CD4-positive, alpha-beta memory T cell (primary cell): ENCODE measurements at regions not wholly inside any gene's neighbourhood (a gene's known extent, or its start where the extent isn't known, plus 50 kb on each side); places are given as distances from the start of the nearest gene placed in this dataset.

Source experiments
- CTCF ChIA-PET: fragments of 350-600 bp; sonication (Branson Sonifier 250); formaldehyde crosslinking; loops from one replicate; lab custom pipeline; 2021; ENCODE audit warnings: inconsistent platforms; ENCODE audit not compliant: partially characterized antibody; lab: Charles Lee
- POLR2A ChIA-PET: fragments of 350-600 bp; sonication (Branson Sonifier 250); formaldehyde crosslinking; loops from one replicate; lab custom pipeline; 2021; ENCODE audit not compliant: partially characterized antibody; lab: Charles Lee
- DNase-seq, 5 donors: peaks; one replicate each; pipeline versions ENCODE4 v3.0.0 to v3.0.0-alpha.2; 2020 to 2022; ENCODE audit warnings: mixed read lengths in 1 of 5
- H3K27ac ChIP-seq: one replicate; pipeline ENCODE4 v1.7.0; 2013; ENCODE audit warnings: low read depth, low read length
- H3K27me3 ChIP-seq: 2 replicates; pipeline ENCODE4 v1.7.0; 2013; ENCODE audit warnings: mild to moderate bottlenecking, low read length, moderate library complexity; ENCODE audit not compliant: insufficient read depth
- H3K36me3 ChIP-seq: 2 replicates; pipeline ENCODE4 v1.7.0; 2013; ENCODE audit warnings: mild to moderate bottlenecking, low read length, moderate library complexity; ENCODE audit not compliant: insufficient read depth
- H3K4me1 ChIP-seq: 2 replicates; pipeline ENCODE4 v1.7.0; 2013; ENCODE audit warnings: mild to moderate bottlenecking, low read length, moderate library complexity; ENCODE audit not compliant: insufficient read depth
- H3K4me3 ChIP-seq, 2 donors: one replicate each; pipeline ENCODE4 v1.7.0; 2013; ENCODE audit warnings: low read length in 2 of 2, mild to moderate bottlenecking in 1 of 2
- H3K9me3 ChIP-seq, 2 donors: one replicate each; pipeline ENCODE4 v1.7.0; 2013; ENCODE audit warnings: low read length in 2 of 2, control low read depth in 1 of 2; ENCODE audit not compliant: control insufficient read depth in 1 of 2
- H3K27ac Mint-ChIP-seq, 7 donors: one replicate each; pipeline ENCODE4 v1.8.0; 2020 to 2021; ENCODE audit warnings: mixed read lengths in 7 of 7, mild to moderate bottlenecking in 6 of 7, inconsistent platforms in 3 of 7, moderate library complexity in 3 of 7
- H3K27me3 Mint-ChIP-seq, 2 donors: one replicate each; pipeline ENCODE4 v1.8.0; 2020 to 2021; ENCODE audit warnings: mixed read lengths in 2 of 2
- H3K36me3 Mint-ChIP-seq, 2 donors: one replicate each; pipeline ENCODE4 v1.8.0; 2020 to 2021; ENCODE audit warnings: mixed read lengths in 2 of 2, inconsistent platforms in 1 of 2, mild to moderate bottlenecking in 1 of 2
- H3K4me1 Mint-ChIP-seq, 4 donors: one replicate each; pipeline ENCODE4 v1.8.0; 2020 to 2021; ENCODE audit warnings: mixed read lengths in 4 of 4, mild to moderate bottlenecking in 1 of 4
- H3K4me3 Mint-ChIP-seq, 8 donors: one replicate each; pipeline ENCODE4 v1.8.0; 2020 to 2021; ENCODE audit warnings: mixed read lengths in 8 of 8, mild to moderate bottlenecking in 7 of 8, moderate library complexity in 6 of 8, inconsistent platforms in 3 of 8
- H3K9me3 Mint-ChIP-seq, 8 donors: one replicate each; pipeline ENCODE4 v1.8.0; 2020 to 2021; ENCODE audit warnings: mixed read lengths in 8 of 8, mild to moderate bottlenecking in 5 of 8, inconsistent platforms in 3 of 8, moderate library complexity in 1 of 8
- intact Hi-C: fragments of 100-400 bp; cut with micrococcal nuclease; formaldehyde crosslinking; loops from one replicate; pipeline ENCODE4 v1.15.1; 2023

DNA sequence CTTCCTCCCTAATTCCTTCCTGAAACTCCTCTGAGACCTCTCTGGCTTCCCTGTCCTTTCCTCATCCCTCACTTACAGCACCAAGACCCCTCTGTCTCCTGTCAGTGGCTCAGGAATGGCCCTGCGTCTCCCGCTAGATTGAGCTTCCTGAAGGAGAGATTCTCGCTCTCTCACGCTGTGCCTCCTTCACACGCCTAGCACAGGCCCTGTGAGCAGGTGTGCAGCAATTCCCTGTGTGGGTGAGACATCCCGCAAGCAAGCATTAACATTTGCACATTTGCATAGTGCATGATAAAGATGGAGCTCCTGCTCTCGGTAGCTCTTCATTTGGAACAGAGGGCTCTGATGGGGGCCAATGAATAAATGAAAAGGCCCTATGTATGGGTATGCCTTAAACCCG, 159.8 kb downstream of the ADAMTS15 start:
- H3K36me3 ChIP-seq, result no peaks in the 10 kb centered on the region
- Mint-ChIP-seq H3K27me3 (peaks cover 2 to 5% of the 10 kb centered on the region in 2 donors), H3K27ac (no peak overlapping the region), H3K4me1 (no peaks in the 10 kb centered on the region), H3K9me3 (no peaks in the 10 kb centered on the region), H3K36me3 (no peaks in the 10 kb centered on the region), H3K4me3 (no peak overlapping the region)
- H3K4me1 ChIP-seq, result no peaks in the 10 kb centered on the region
- ChIA-PET CTCF (no interaction called here), POLR2A (no interaction called here)
- H3K27ac ChIP-seq, result no peak overlapping the region
- no peaks in the 10 kb centered on the region for H3K27me3 ChIP-seq
- H3K9me3 ChIP-seq, result no peaks in the 10 kb centered on the region
- intact Hi-C loops, result no loop called here
- no peak for DNase-seq
- H3K4me3 ChIP-seq, result no peak overlapping the region

GRCh38 chr11:130609121-130610035, 160.9 kb downstream of the ADAMTS15 start:
- Histone ChIP-seq H3K4me1 (no peaks in the 10 kb centered on the region), H3K36me3 (no peaks in the 10 kb centered on the region), H3K27ac (no peak overlapping the region), H3K4me3 (no peak overlapping the region), H3K9me3 (no peaks in the 10 kb centered on the region), H3K27me3 (no peaks in the 10 kb centered on the region)
- ChIA-PET CTCF (no interaction called here), POLR2A (no interaction called here)
- Mint-ChIP-seq H3K4me1 (no peaks in the 10 kb centered on the region), H3K27me3 (peaks cover 2 to 5% of the 10 kb centered on the region in 2 donors), H3K9me3 (no peaks in the 10 kb centered on the region), H3K36me3 (no peaks in the 10 kb centered on the region), H3K27ac (no peak overlapping the region), H3K4me3 (no peak overlapping the region)
- intact Hi-C loops, result no loop called here
- DNase-seq, result no peak

DNA sequence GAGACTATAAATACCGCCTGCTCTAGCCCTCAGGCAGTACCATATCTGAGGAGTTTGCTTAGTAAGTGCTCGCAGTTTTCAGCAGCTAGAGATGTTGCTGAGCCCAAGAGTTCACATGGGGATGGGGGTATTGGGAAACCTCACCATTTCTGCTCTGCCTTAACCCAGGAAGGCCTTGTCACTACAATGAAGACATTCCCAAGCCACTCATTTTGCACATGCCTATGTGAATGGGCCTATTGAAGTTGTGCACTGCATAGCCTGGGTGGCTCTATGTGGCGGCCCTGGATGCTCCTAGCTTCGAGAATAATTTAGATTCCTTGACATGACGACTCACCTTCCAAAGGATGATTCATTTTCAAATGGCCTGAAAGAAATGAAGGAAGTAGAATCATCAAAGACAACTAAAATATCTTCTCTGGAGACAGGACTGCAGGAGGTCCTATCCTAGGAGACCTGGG, 163.4 kb downstream of the ADAMTS15 start:
- Histone ChIP-seq H3K9me3 (no peaks in the 10 kb centered on the region), H3K27ac (no peak overlapping the region), H3K36me3 (no peaks in the 10 kb centered on the region), H3K4me1 (no peaks in the 10 kb centered on the region), H3K27me3 (no peaks in the 10 kb centered on the region), H3K4me3 (no peak overlapping the region)
- CTCF ChIA-PET, result no interaction called here
- intact Hi-C loops, result no loop called here
- H3K4me1 Mint-ChIP-seq, result no peaks in the 10 kb centered on the region
- H3K4me3 Mint-ChIP-seq, result no peak overlapping the region
- peaks cover 2 to 5% of the 10 kb centered on the region in 2 donors for H3K27me3 Mint-ChIP-seq
- DNase-seq, result no peak
- POLR2A ChIA-PET, result no interaction called here
- no peaks in the 10 kb centered on the region for H3K9me3 Mint-ChIP-seq
- no peak overlapping the region for H3K27ac Mint-ChIP-seq
- no peaks in the 10 kb centered on the region for H3K36me3 Mint-ChIP-seq

- POLR2A ChIA-PET, result no interaction called here
- Mint-ChIP-seq H3K27ac (no peak overlapping the region), H3K4me3 (no peak overlapping the region), H3K4me1 (no peaks in the 10 kb centered on the region), H3K27me3 (peaks cover under 1 to 5% of the 10 kb centered on the region in 2 donors), H3K36me3 (no peaks in the 10 kb centered on the region), H3K9me3 (no peaks in the 10 kb centered on the region)
- no peaks in the 10 kb centered on the region for H3K9me3 ChIP-seq
- no peak overlapping the region for H3K4me3 ChIP-seq
- H3K27ac ChIP-seq, result no peak overlapping the region
- intact Hi-C loops, result no loop called here
- H3K27me3 ChIP-seq, result no peaks in the 10 kb centered on the region
- DNase-seq, result no peak
- CTCF ChIA-PET, result no interaction called here
- no peaks in the 10 kb centered on the region for H3K36me3 ChIP-seq
- no peaks in the 10 kb centered on the region for H3K4me1 ChIP-seq
Measured at GRCh38 chr11:130612291-130612851, 163.9 kb downstream of the ADAMTS15 start.

- no peaks in the 10 kb centered on the region for H3K36me3 Mint-ChIP-seq
- no peak overlapping the region for H3K4me3 Mint-ChIP-seq
- Histone ChIP-seq H3K36me3 (no peaks in the 10 kb centered on the region), H3K27ac (no peak overlapping the region), H3K4me3 (no peak overlapping the region), H3K27me3 (no peaks in the 10 kb centered on the region), H3K4me1 (no peaks in the 10 kb centered on the region), H3K9me3 (no peaks in the 10 kb centered on the region)
- peaks cover 0 to under 1% of the 10 kb centered on the region in 2 donors for H3K27me3 Mint-ChIP-seq
- no peak overlapping the region for H3K27ac Mint-ChIP-seq
- ChIA-PET POLR2A (no interaction called here), CTCF (no interaction called here)
- peaks cover 0 to 2% (median 0%) of the 10 kb centered on the region in 8 donors for H3K9me3 Mint-ChIP-seq
- no peaks in the 10 kb centered on the region for H3K4me1 Mint-ChIP-seq
- intact Hi-C loops, result no loop called here
- DNase-seq, result no peak
Measured at GRCh38 chr11:130613396-130613795, 165.0 kb downstream of the ADAMTS15 start.

DNA sequence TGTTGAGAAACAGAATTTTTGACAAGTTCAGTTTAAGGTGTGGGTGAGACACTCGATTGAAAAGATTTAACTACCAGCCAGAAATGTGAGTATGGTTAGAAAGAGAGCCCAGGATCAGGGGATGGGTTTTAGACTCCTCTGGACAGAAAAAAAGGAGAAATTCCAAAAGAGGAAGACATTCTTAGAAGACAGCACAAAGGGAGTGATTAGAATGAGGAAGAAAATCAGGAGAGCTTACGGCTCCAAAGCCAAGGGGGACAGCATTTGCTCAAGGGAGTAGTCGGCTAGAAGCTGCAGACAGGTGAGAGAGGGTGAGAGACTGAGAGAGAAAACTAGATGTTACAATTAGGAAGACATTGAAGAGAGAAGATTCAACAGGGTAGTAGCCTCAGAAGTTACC, 166.1 kb downstream of the ADAMTS15 start:
- Mint-ChIP-seq H3K27ac (no peak overlapping the region), H3K4me3 (no peak overlapping the region), H3K4me1 (no peaks in the 10 kb centered on the region), H3K27me3 (no peaks in the 10 kb centered on the region), H3K36me3 (no peaks in the 10 kb centered on the region), H3K9me3 (peaks cover 0 to 3% (median 0%) of the 10 kb centered on the region in 8 donors)
- no peaks in the 10 kb centered on the region for H3K4me1 ChIP-seq
- ChIA-PET CTCF (no interaction called here), POLR2A (no interaction called here)
- intact Hi-C loops, result no loop called here
- H3K4me3 ChIP-seq, result no peak overlapping the region
- no peak overlapping the region for H3K27ac ChIP-seq
- H3K36me3 ChIP-seq, result no peaks in the 10 kb centered on the region
- no peak for DNase-seq
- no peaks in the 10 kb centered on the region for H3K9me3 ChIP-seq
- H3K27me3 ChIP-seq, result no peaks in the 10 kb centered on the region

- H3K9me3 Mint-ChIP-seq, result peaks cover 0 to 3% (median 0%) of the 10 kb centered on the region in 8 donors
- no peaks in the 10 kb centered on the region for H3K27me3 ChIP-seq
- no peaks in the 10 kb centered on the region for H3K36me3 Mint-ChIP-seq
- H3K27ac Mint-ChIP-seq, result no peak overlapping the region
- no peak overlapping the region for H3K27ac ChIP-seq
- no peak overlapping the region for H3K4me3 Mint-ChIP-seq
- ChIA-PET CTCF (no interaction called here), POLR2A (no interaction called here)
- H3K27me3 Mint-ChIP-seq, result peaks cover 0 to 2% of the 10 kb centered on the region in 2 donors
- DNase-seq, result no peak
- no peaks in the 10 kb centered on the region for H3K9me3 ChIP-seq
- intact Hi-C loops, result no loop called here
- H3K36me3 ChIP-seq, result no peaks in the 10 kb centered on the region
- no peaks in the 10 kb centered on the region for H3K4me1 Mint-ChIP-seq
- no peak overlapping the region for H3K4me3 ChIP-seq
- no peaks in the 10 kb centered on the region for H3K4me1 ChIP-seq
Measured at GRCh38 chr11:130615561-130615960, 167.1 kb downstream of the ADAMTS15 start.
